ENCODE measurements at regions not wholly inside any gene's neighbourhood (a gene's known extent, or its start where the extent isn't known, plus 50 kb on each side); places are given as distances from the start of the nearest gene placed in this dataset.

DNA sequence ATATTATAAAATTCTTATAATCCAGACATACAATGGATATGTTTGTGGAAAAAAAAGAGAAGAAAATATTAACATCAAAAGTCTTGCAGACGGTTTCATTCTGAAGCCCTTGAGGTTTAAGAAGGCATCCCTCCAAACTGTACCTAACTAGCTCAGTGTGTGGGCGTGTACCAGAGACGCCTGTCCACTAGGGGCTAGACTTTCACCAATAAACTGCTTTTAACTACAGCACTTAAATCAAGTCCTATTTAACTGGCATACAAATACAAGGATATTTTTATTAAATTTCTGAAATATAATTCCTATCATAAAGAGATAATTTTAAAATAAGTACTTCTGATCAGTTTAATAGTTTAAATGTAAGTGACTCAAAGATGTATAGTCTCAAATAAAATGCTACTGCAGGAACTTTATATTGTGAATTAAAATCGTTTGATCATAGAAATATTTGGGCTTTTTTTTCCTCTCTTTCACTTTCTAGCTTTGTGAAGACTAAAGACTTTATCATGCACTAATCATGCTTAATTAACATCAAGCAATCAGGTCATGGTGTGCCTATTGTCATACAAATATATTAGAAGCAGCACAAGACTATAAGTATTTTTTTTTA is 437.7 kb downstream of the SATB2 start:
- DNase-seq = no peak

DNA sequence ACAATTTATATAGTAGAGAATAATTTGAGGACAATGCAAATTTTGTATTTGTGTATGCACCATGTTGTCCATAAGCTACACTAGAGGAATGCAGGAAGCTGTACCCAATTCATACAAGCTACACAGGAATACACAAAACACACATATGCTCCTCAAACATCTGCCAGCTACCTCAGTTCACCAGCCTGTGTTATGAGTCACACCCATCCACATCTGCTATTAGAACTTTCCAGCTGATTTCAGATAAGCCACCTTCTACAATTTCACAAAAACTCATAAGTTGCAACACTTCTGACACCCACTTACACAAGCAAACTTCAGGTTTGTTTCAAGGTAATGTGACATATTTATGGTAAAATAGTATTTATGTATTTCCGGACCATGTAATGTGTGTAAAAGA is 438.9 kb downstream of the SATB2 start:
- DNase-seq = no peak

DNA sequence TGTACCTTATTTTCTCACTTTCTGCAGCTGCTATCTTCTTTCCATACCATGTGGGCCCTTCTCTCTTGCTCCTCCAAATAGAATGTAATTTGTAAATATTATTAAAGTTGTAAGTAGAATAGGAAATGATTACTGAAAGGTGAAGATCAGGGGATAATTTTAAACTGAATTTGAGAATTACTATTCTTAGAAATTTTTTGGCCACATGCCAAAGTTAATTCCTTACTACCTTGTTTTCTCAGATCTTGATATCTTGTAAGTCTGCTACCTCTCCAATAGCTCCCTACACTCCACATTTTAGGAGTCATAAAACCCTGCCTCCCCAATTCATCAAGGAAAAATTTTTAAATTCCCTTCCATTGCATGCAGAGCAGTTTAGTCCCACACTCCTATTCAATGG is 442.7 kb downstream of the SATB2 start:
- DNase-seq = no peak

DNA sequence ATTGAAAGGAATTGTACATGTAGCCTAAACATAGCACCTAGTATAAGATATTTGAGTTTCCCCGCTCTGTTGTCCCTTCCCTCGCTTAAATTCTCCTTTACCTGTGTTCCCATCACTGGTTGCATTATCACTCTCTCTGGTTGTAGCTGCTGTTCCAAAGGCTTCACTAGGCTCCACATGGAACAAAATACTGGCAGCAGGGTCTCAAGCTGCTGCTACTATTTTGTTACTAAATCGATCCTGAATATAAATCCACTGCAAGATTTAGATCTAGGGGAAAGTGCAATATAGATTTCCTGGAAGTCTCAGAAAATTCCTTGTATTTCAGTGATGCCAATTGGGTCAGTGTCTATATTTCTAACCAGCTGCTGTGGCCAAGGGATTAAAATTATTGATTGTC is 443.5 kb downstream of the SATB2 start:
- no peak for DNase-seq

DNA sequence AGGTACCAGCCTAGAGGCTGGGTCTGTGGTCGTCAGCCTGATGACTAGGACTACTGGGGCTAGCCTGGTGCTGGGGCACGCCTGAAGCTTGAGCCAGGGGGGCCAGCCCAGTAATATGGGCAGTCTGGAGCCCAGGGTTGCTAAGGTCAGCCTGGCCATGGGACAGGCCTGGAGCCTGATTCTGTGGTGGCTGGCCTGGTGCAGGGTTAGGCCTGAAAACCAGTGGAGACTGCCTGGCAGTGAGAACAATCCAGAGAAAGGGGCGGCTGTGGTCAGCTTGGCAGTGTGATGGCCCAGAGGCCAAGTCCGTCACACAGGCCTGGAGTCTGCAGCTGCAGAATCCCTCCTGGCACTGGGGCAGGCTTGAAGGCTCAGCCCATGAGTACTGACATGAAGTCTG is 445.8 kb downstream of the SATB2 start:
- no peak for DNase-seq

DNA sequence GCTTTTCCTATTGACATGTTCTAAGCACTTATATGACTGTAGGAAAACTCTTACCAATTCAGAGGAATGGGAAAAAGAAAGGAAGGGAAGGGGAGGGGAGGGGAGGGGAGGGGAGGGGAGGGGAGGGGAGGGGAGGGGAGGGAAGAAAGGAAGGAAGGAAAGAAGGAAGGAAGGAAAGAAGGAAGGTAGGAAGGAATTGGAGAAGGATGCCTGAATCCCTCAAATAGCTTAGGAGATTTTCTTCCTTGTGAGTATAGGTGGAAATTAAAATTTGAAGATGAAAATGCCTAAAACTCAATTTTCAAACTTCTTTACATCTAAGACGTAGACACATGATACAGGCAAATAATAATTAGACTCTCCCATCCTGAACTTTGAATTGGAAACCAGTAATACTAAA is 463.1 kb downstream of the SATB2 start:
- no peak for DNase-seq

DNA sequence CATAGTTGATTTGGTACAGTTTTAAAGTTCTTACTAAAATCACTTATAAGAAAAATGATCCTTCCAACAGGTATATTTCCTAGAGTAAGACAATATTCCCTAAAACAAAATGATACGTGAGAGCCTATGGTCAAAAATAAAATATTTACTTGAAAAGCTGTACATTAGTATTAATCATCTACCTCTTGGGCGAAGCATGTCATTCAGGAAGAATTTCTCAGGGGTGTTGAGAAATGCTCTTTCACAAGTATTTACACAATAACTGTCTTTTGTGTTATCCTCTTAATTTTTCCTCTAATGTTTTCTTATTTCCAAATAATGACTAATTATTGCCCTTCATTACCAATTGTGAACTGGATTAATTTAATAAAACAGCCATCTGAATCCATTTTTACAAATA is 466.3 kb downstream of the SATB2 start:
- DNase-seq = no peak

DNA sequence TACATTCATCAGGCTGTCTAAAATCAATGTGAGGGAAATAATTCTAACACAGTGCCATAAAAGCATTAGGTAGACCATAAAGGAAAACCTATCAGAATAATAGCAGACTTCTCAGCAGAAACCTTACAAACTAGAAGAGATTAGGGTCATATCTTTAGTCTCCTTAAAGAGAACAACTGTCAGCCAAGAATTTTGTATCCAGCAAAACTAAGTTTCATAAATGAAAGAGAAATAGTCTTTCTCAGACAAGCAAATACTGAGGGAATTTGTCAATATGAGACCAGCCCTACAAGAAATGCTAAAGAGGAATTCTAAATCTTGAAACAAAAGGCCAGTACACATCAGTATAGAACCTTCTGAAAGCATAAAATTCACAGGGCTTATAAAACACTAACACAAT is 482.0 kb downstream of the SATB2 start:
- no peak for DNase-seq

DNA sequence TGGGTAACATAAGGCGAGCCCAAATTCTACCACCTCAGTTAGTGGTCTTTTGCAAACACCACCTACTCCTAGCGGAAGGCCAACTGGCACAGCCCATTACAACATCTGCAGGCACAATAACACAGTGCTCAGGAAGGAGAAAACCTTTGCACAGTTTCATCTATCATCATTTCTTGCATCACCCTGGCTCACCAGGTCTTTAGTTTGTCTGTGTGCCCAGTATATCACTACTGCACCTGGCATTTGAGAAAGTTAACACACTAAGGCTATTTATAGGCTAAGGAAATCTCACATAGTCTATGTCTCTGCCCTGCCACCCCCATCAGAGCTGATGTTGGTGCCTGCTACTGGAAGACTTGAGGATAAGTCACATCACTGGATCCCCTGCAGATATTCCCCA is 484.0 kb downstream of the SATB2 start:
- DNase-seq = no peak

DNA sequence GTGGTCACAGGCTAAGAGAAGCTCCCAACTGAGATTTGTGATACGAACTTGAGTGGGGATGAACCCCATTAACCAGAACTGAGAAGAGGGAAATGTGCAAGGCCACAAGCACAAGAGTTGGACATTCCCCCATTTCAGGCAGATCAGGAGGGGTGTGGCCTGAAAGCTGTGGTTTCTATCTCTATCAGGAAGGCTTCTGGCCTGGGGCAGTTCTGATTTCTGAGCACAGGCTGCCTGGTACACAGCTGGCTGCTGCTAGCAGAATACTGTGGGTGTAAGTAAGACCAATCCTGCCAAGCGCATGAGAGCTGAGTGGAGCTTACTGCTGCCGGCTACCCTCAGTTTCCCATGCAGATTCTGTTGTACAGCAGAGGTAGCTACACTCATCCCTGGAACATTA is 484.6 kb downstream of the SATB2 start:
- no peak for DNase-seq

DNA sequence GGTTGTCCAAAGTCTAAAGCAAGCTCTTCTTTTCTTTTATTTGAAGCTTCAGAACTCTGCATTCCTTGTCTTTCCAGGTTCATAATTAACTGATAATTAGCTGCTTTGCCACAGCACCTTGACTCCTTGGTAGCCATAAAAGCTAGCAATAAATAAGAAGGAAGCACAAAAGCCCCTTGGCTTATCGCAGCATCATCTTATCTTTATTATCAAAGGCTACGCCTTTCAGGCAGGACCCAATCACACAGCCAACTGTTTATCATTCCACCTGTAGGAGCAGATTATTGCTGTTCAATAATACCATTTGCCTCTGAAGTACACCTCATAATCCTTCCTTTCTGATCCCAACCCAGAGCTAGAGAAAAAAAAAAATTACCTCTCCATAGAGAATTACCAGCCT is 489.2 kb downstream of the SATB2 start:
- DNase-seq = no peak

DNA sequence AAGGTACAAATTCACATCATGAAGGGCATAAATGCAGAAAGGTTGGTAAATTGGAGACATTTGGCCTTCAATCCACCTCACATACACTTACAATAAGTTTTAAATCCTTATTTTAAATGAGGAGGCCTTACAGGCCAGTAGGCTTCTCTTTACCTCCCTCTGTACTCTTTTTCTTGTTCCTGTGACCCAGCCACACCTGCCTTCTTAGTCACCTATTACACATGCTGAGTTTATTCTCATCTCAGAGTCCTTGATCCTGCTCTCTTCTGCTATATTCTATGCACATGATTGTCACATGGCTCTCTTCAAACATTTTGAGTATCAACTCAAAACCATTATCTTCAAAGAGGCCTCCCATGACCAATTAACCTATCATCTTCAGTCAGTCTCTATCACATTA is 491.5 kb downstream of the SATB2 start:
- DNase-seq = no peak

DNA sequence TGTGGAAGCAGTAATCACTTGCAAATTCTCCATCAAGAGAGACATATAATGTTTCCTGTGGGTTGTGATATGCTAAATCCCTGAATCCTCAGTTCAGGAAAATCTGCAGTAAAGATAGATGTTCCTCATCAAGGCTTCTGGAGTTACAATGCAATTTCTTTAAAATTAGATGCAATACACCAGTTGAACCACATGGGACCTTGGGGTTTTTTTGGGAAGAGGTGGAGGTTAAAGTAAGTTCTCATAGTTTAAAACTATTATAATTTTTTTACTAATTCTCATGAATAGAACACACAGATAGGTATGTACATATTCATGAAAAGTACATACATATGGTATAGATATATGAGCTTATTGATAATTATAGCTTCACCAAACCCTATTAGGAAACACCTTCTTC is 496.2 kb downstream of the SATB2 start:
- no peak for DNase-seq

DNA sequence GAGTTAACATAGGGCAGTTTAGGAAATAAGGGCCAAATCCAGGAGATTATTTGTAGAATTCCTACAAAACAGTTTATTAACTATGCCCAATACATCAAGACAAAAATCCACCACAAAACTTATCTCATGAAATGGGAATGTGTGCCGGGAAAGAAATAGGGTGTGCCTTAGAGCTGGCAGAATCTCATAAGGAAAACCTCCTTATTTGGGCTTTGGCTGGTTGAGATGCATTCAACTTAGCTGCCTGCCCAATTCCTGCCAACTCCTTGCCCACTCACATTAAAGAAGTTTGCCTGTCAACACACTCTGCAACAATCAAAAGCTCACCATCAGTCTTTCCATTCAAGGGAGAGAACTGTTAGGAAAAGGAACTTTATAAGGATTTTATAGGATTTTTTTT is 500.6 kb downstream of the SATB2 start:
- DNase-seq = no peak

DNA sequence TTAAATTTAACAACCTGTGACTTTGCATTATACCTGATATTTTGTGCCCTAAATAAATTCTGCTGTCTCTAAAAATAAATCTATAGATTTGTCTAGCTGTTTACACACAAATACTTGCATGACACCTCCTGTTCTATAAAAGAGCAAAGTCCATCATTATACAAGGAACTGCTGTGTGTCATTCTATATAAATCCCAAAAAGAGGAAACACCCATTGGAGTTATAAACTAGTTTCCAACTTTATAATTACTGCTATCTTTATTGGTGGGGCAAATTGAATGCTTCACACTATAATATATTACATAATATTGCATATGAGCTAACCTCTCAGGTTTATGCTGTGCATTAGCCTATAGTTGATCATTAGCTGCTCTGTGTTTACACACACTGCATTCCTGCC is 504.4 kb downstream of the SATB2 start:
- DNase-seq = no peak

DNA sequence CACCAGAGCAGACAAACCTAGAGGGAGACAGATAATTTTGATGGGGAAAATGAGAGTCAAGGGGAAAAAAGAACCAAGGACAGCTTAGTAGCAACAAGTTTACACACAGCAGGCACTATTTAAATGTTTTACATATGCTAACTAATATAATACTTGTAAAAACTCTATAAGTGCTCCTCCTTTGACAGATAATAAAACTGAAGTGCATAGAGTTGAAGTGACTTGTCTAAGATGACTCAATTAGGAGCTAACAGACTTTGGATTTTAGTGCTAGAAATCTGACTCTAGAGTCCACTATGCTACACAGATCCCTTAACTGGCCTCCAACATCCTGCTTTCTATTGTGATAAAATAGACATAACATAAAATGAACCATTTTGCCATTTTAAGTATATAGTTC is 506.9 kb downstream of the SATB2 start:
- DNase-seq = no peak

DNA sequence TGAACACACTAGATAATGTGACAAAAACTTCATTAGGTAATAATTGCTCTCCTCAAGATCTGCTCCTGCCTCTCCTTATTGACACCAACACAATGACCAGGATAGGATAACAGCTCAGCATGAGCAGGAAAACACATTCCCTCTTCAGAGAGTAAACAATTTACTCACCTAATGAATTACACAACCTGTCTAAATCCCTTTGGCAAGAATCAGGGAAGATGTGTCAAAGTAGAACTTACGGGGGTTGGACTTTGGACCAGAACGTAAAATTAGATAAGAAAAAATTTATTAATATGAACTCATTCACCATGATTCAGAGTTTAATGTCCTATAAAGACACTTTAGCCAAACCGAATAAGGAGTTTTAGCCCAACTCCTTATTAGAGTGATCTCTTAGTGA is 512.2 kb downstream of the SATB2 start:
- no peak for DNase-seq

DNA sequence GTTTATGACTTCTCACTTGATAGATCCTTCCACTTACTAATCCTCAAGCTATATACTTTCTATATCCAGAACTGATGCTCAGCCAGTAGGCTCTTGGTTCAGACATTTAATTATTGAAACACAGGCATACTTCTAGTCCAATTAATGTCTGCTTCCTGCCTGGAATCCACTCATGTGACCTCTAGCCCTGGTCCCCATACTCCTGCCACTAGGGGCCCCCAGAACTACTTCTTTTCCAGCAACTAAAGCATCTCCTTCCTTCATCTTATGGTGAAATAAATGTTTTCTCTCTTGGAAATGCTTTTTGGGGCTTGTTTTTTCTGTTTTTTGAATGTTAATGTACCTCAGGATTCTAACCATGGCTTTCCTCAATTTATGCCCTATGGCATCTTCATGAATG is 527.6 kb downstream of the SATB2 start:
- DNase-seq = no peak

DNA sequence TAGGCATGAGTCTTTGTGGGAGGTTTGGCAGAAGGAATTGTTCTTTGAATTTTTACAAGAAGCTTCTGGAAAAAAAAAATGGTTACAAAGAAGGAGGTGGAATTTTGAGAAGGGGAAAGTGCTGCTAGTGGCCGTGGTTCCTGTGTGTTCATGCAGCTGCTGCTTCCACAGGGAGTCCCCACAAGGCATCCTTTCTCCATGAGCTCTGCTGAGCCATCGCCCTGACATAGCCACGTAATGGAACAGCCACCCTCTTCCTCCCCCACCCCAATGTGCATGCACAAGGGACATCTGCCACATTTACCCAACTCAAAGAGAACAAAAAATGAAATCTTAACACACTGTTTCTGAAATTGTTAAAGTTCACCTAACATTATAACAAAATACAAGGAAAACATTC is 529.7 kb downstream of the SATB2 start:
- DNase-seq = no peak

DNA sequence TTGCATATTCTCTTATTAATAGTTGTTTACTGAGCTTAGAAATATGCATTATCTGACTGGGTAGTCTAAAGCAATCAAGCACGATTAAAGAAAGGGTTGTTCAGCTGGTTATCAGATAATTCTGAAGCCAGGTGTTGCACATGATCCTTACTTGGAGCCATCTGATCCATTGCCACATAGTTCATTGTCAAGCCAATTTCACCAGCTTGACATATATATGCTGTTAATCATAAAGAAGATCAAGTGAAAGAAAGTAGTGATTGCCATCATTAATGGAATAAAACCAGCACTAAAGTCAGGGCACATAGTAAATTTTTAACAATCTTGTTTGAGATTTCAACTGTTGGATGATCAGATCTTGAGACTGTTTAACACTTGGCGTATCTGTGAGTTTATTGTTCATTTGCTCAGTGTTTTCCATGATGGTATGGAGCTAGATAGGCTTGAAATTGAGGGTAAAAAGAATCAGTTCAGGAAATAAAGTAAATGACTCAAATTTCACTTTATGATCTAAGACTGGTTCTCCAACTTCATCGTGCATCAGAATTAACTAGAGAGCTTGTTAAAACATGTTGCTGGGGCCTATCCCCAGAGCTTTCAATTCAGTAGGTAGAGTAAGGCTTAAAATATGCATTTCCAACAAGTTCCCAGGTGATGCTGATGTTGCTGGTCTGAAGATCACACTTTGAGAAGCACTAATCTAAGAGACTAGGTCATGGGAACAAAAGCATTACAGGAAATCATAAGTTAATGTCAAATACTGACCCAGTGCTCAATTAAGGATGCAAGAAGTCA is 539.6 kb downstream of the SATB2 start:
- no peak for DNase-seq

DNA sequence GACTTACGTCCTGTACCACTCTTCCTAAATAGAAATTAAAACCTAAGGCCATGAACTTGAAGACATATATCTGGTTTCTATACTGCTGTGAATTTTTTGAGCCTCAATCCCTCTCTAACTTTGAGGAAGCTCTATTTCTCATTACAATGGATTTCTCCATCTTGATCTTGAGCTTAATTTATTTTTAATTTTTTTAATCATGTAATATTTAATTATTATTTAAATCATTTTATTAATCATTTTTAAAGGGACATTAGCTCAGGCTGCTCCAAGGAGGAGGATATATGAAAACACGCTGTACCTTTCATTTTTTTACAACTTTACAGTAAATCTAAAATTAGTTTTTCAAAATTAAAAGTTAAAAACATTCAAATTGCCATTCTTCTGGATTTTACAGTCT is 540.5 kb downstream of the SATB2 start:
- no peak for DNase-seq

DNA sequence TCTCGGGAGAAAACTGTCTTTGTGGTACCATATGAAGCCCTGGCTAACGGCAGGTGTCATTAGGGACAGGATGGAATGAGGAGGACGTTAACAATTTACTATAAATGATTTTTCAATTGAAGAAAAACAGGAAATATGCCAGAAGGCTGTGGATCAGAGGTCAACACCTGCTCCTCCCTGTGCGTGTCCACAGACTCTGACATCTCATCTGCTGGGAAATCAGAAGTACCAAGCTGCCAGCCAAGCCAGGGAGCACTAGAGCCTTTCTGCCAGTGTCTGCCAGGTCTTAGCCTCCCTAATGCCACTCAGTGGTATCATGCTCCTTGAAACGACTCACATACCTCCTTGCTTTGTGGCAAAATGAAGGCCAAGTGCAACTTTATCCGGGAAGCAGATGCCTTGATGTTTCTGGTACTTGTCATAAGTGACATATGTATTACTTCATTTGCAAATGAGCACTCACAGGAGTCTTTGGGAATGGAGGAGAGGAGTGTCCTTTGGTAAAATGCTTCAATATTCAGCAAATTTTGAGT is 541.1 kb downstream of the SATB2 start:
- DNase-seq = no peak

DNA sequence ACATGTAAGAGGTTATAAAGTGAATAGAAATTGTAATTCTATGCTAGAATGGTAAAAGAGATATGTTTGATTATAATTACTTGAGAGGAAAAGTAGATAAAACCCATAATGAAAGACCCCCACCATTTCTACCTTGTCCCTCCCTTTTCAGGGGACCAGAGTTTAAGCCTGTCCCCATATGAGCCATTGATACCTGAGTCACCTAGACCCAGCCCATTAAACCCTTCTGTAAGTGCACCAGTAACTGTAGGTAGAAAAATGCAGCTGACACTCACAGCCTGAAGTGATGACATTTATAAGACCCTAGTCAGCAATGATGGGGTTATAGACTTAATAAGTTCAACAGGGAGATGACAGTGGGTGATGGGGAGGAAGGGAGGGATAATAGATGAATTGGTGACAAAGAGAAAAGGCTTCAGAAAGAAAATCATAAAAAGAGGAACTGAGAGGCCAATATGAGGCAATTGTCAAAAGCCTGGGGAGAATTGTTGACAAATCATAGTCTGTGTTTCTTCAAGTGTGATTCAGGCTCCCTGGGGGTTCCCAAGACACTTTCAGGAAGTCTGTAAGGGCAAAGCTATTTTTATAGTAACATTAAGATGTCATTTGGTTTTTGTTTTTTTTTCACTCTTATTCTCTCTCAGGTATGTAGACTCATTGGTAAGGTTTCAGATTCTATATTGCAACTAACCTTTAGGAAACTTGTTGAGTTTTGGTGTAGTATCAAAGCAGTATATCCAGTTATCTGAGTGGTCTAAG is 544.2 kb downstream of the SATB2 start:
- DNase-seq = no peak
